GM23248 (cell line): ENCODE measurements at regions not wholly inside any gene's neighbourhood (a gene's known extent, or its start where the extent isn't known, plus 50 kb on each side); places are given as distances from the start of the nearest gene placed in this dataset.

Source experiments
- EZH2 ChIP-seq: fragments of 200-600 bp; sonication (generic); IDR thresholded peaks from 2 replicates; pipeline ENCODE4 v1.6.1; 2018; ENCODE audit warnings: antibody characterized with exemption, mild to moderate bottlenecking; ENCODE audit not compliant: insufficient read depth, poor library complexity, severe bottlenecking
- EZH2phosphoT487 ChIP-seq: fragments of 200-600 bp; sonication (generic); IDR thresholded peaks from 2 replicates; pipeline ENCODE4 v1.6.1; 2018; ENCODE audit warnings: antibody characterized with exemption, moderate library complexity, mild to moderate bottlenecking, low read depth; ENCODE audit not compliant: insufficient read depth

GRCh38 chr5:86493777-86494176 is 124.0 kb upstream of the COX7C start:
- TF ChIP-seq EZH2, result no peak
- no peak for TF ChIP-seq EZH2phosphoT487
